Mucosa of stomach (tissue), 1 donor: ENCODE measurements at regions not wholly inside any gene's neighbourhood (a gene's known extent, or its start where the extent isn't known, plus 50 kb on each side); places are given as distances from the start of the nearest gene placed in this dataset.

Source experiments
- H3K27me3 ChIP-seq: one replicate; pipeline ENCODE4 v1.7.0; 2013; ENCODE audit warnings: mild to moderate bottlenecking, low read length; ENCODE audit not compliant: control insufficient read depth, insufficient read depth
- H3K36me3 ChIP-seq: one replicate; pipeline ENCODE4 v1.7.0; 2013; ENCODE audit warnings: low read length; ENCODE audit not compliant: control insufficient read depth, insufficient read depth
- H3K4me1 ChIP-seq: one replicate; pipeline ENCODE4 v1.7.0; 2013; ENCODE audit warnings: mild to moderate bottlenecking, low read length; ENCODE audit not compliant: control insufficient read depth, insufficient read depth
- H3K4me3 ChIP-seq: one replicate; pipeline ENCODE4 v1.7.0; 2013; ENCODE audit warnings: low read length
- H3K9ac ChIP-seq: one replicate; pipeline ENCODE4 v1.7.0; 2013; ENCODE audit warnings: mild to moderate bottlenecking, low read length, moderate library complexity
- H3K9me3 ChIP-seq: one replicate; pipeline ENCODE4 v1.7.0; 2013; ENCODE audit warnings: mild to moderate bottlenecking, low read length, moderate library complexity; ENCODE audit not compliant: control insufficient read depth
- donor health status: Pancreatic carcinoma.

DNA sequence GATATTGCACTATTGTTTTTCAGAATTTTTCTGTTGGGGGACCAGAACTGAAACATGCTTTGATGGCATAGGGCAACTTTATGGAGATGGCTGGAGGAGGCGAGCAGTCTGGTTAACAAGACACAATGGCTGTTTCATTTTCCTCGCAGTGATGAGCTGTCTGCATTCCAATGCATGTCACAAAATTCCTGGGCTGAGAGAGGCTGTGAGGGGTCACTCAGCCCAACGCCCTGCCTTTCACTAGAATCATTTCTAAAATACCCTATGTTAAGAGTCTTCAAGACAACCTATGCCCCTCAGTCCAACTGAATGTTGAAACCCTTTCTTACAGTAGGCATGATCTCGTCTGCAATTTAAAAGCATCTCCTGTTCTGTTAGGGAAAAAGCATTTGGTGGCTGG lies 1090.0 kb downstream of the BCL11A start:
- H3K27me3 ChIP-seq, result no peaks in the 10 kb centered on the region
- H3K4me3 ChIP-seq, result no peak overlapping the region
- H3K9me3 ChIP-seq, result no peaks in the 10 kb centered on the region
- H3K4me1 ChIP-seq, result no peaks in the 10 kb centered on the region
- H3K9ac ChIP-seq, result no peak overlapping the region
- no peaks in the 10 kb centered on the region for H3K36me3 ChIP-seq

GRCh38 chr2:59462422-59463197 lies 1090.8 kb downstream of the BCL11A start:
- Histone ChIP-seq H3K4me1 (no peaks in the 10 kb centered on the region), H3K27me3 (no peaks in the 10 kb centered on the region), H3K4me3 (no peak overlapping the region), H3K9me3 (no peaks in the 10 kb centered on the region), H3K36me3 (no peaks in the 10 kb centered on the region), H3K9ac (no peak overlapping the region)

- no peak overlapping the region for H3K9ac ChIP-seq
- H3K9me3 ChIP-seq, result no peaks in the 10 kb centered on the region
- no peaks in the 10 kb centered on the region for H3K36me3 ChIP-seq
- H3K4me1 ChIP-seq, result no peaks in the 10 kb centered on the region
- H3K4me3 ChIP-seq, result no peak overlapping the region
- no peaks in the 10 kb centered on the region for H3K27me3 ChIP-seq
Measured at GRCh38 chr2:59461127-59461526, 1092.3 kb downstream of the BCL11A start.

DNA sequence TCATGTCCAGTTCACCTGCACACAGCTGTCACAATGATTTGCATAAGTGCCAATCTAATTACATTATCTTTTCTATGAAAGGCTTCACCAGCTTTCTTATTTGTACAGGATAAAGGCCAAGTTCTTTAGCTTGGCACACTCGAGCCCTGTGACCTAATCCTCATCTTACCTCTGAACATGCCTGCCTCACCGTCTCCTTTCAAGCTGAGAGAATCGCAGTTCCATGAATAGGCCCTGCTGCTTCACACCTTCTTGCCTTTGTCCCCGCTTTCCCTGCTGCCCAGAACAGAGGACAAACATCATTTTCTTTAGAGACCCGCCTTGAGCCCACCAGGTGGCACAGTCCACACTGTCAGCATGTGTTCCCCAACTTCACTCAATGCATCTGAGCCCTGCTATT lies 1094.7 kb downstream of the BCL11A start:
- no peak overlapping the region for H3K4me3 ChIP-seq
- no peaks in the 10 kb centered on the region for H3K4me1 ChIP-seq
- H3K27me3 ChIP-seq, result no peaks in the 10 kb centered on the region
- H3K9ac ChIP-seq, result no peak overlapping the region
- no peaks in the 10 kb centered on the region for H3K36me3 ChIP-seq
- no peaks in the 10 kb centered on the region for H3K9me3 ChIP-seq

DNA sequence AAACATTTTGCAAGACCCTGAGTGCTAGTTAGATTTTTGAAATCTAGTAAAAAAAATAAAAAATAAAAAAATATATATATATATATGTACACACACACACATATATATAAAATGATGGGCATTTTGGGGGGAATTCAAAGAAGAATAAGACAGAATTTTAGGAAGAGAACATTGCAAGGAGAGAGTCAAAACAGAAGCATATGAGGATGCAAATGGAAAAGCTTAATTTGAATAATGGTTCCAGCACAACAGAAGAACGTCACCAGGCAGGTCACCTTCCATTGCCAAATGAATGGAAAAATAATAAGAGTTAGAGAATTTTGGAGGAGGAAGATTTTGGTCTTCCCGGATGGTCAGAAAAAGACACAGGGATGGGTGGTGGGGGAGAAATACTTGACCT lies 1097.2 kb downstream of the BCL11A start:
- Histone ChIP-seq H3K9me3 (no peaks in the 10 kb centered on the region), H3K4me1 (no peaks in the 10 kb centered on the region), H3K27me3 (no peaks in the 10 kb centered on the region), H3K36me3 (no peaks in the 10 kb centered on the region), H3K9ac (no peak overlapping the region), H3K4me3 (no peak overlapping the region)

DNA sequence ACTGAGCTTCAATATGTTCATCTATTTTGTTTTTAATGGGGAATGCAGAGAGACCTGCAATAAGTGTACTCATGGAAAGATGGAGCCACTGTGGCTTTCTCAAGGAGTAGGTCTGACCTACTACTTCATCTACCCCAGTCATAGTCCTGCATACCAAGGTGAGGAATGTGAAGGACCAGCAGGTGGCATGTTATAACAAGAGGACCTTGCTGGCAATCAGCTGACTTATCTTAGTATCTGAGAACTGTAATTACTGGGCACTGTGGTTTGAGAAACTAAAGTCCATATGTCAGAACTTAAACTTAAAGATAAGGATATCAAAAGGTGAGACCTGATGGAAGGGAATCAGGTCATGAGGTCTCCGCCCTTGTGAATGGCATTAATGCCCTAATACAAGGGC lies 1104.2 kb downstream of the BCL11A start:
- Histone ChIP-seq H3K9ac (no peak overlapping the region), H3K36me3 (no peaks in the 10 kb centered on the region), H3K4me1 (no peaks in the 10 kb centered on the region), H3K4me3 (no peak overlapping the region), H3K9me3 (no peaks in the 10 kb centered on the region), H3K27me3 (no peaks in the 10 kb centered on the region)

GRCh38 chr2:59440491-59440890 lies 1113.0 kb downstream of the BCL11A start:
- Histone ChIP-seq H3K9me3 (no peaks in the 10 kb centered on the region), H3K27me3 (no peaks in the 10 kb centered on the region), H3K4me1 (no peaks in the 10 kb centered on the region), H3K4me3 (no peak overlapping the region), H3K9ac (no peak overlapping the region), H3K36me3 (no peaks in the 10 kb centered on the region)

GRCh38 chr2:59435635-59436034 lies 1117.8 kb downstream of the BCL11A start:
- Histone ChIP-seq H3K36me3 (no peaks in the 10 kb centered on the region), H3K4me1 (no peaks in the 10 kb centered on the region), H3K4me3 (no peak overlapping the region), H3K9ac (no peak overlapping the region), H3K27me3 (no peaks in the 10 kb centered on the region), H3K9me3 (no peaks in the 10 kb centered on the region)

GRCh38 chr2:59428940-59429339 lies 1124.5 kb downstream of the BCL11A start:
- no peak overlapping the region for H3K9ac ChIP-seq
- no peaks in the 10 kb centered on the region for H3K9me3 ChIP-seq
- H3K27me3 ChIP-seq, result no peaks in the 10 kb centered on the region
- H3K36me3 ChIP-seq, result no peaks in the 10 kb centered on the region
- no peak overlapping the region for H3K4me3 ChIP-seq
- H3K4me1 ChIP-seq, result no peaks in the 10 kb centered on the region

DNA sequence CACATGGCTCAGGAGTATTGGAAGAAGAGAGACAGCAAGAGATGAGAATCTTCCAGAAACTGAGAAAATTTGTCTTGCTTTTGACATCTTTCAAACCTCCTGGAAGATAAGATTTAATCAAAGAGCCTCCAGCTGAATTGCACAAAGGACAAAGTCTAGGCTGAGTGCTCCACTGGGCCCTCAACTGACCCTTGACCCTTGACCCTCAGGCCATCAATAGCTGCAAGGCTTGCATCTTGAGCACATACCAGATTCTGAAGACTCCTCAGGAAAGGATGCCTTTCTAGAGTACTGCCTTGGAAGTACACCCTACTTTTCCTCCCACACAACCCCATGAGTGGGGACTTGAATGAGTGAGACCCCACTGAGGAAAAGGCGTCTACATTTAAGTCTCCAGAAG lies 1125.5 kb downstream of the BCL11A start:
- H3K4me3 ChIP-seq, result no peak overlapping the region
- H3K27me3 ChIP-seq, result no peaks in the 10 kb centered on the region
- H3K36me3 ChIP-seq, result no peaks in the 10 kb centered on the region
- no peaks in the 10 kb centered on the region for H3K9me3 ChIP-seq
- no peak overlapping the region for H3K9ac ChIP-seq
- no peaks in the 10 kb centered on the region for H3K4me1 ChIP-seq

- no peaks in the 10 kb centered on the region for H3K36me3 ChIP-seq
- H3K9ac ChIP-seq, result no peak overlapping the region
- no peaks in the 10 kb centered on the region for H3K4me1 ChIP-seq
- H3K27me3 ChIP-seq, result no peaks in the 10 kb centered on the region
- H3K4me3 ChIP-seq, result no peak overlapping the region
- no peaks in the 10 kb centered on the region for H3K9me3 ChIP-seq
Measured at GRCh38 chr2:59425247-59425646, 1128.2 kb downstream of the BCL11A start.

DNA sequence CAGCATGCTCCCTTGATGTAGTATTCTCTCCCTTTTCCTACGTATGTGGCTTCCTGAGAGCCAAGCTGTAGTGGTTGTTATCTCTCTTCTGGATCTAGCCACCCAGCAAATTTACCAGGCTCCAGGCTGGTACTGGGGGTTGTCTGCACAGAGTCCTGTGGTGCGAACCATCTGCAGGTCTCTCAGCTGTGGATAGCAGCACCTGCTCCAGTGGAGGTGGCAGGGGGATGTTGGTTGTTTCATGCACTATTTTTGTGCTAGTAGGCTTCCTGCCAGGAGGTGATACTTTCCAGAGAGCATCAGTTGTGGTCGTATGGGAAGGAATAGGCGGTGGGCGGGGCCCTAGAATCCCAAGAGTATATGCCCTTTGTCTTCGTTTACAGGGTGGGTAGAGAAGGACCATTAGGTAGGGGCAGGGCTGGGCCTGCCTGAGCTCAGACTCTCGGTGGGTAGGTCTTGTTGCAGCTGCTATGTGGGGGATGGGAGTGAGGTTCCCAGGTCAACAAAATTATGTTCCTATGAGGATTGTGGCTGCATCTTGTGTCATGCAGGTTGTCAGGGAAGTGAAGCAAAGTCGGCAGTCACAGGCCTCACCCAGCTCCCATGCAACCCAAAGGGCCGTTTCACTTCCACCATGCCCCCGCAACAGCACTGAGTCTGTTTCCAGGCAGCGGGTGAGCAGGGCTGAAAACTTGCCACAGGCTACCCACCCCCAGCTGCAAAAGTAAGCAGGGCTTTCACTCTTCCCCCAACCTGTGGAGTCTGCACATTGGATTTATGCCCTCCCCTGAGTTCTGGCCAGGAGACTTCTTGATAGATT lies 1139.5 kb downstream of the BCL11A start:
- Histone ChIP-seq H3K27me3 (no peaks in the 10 kb centered on the region), H3K4me3 (no peak overlapping the region), H3K9ac (no peak overlapping the region), H3K9me3 (no peaks in the 10 kb centered on the region), H3K4me1 (no peaks in the 10 kb centered on the region), H3K36me3 (no peaks in the 10 kb centered on the region)
